ENCODE measurements at regions not wholly inside any gene's neighbourhood (a gene's known extent, or its start where the extent isn't known, plus 50 kb on each side); places are given as distances from the start of the nearest gene placed in this dataset.

- Histone ChIP-seq H3K4me3 (ENCODE audit: low read depth, low read length) (no peak overlapping the region), H3K27me3 (ENCODE audit: control insufficient read depth, insufficient read depth, low read length) (no peaks in the 10 kb centered on the region), H3K36me3 (ENCODE audit: control insufficient read depth, insufficient read depth, low read length) (no peaks in the 10 kb centered on the region)
- peak; percentile 47 for FAIRE-seq
- no peak for DNase-seq (ENCODE audit: low read depth)
- TF ChIP-seq CTCF (IDR thresholded peaks at IDR 0.05; ENCODE audit: insufficient read depth, low read length, severe bottlenecking) = peak; percentile 35
Observed at GRCh38 chr13:50376895-50377575, 361.8 kb downstream of the KCNRG start.

GRCh38 chr13:50377726-50378270 is 362.6 kb downstream of the KCNRG start:
- no peak for TF ChIP-seq CTCF (IDR thresholded peaks at IDR 0.05; ENCODE audit: insufficient read depth, low read length, severe bottlenecking)
- H3K27me3 ChIP-seq (ENCODE audit: control insufficient read depth, insufficient read depth, low read length) = no peaks in the 10 kb centered on the region
- no peaks in the 10 kb centered on the region for H3K36me3 ChIP-seq (ENCODE audit: control insufficient read depth, insufficient read depth, low read length)
- H3K4me3 ChIP-seq (ENCODE audit: low read depth, low read length) = no peak overlapping the region
- DNase-seq (ENCODE audit: low read depth) (no peak), FAIRE-seq (no peak)

GRCh38 chr13:50378509-50379044 is 363.3 kb downstream of the KCNRG start:
- Histone ChIP-seq H3K27me3 (ENCODE audit: control insufficient read depth, insufficient read depth, low read length) (no peaks in the 10 kb centered on the region), H3K36me3 (ENCODE audit: control insufficient read depth, insufficient read depth, low read length) (no peaks in the 10 kb centered on the region), H3K4me3 (ENCODE audit: low read depth, low read length) (no peak overlapping the region)
- FAIRE-seq (no peak), DNase-seq (ENCODE audit: low read depth) (no peak)
- no peak for TF ChIP-seq CTCF (IDR thresholded peaks at IDR 0.05; ENCODE audit: insufficient read depth, low read length, severe bottlenecking)

- Histone ChIP-seq H3K4me3 (ENCODE audit: low read depth, low read length) (no peak overlapping the region), H3K27me3 (ENCODE audit: control insufficient read depth, insufficient read depth, low read length) (no peaks in the 10 kb centered on the region), H3K36me3 (ENCODE audit: control insufficient read depth, insufficient read depth, low read length) (no peaks in the 10 kb centered on the region)
- DNase-seq (ENCODE audit: low read depth) = no peak
- TF ChIP-seq CTCF (IDR thresholded peaks at IDR 0.05; ENCODE audit: insufficient read depth, low read length, severe bottlenecking) = no peak
- no peak for FAIRE-seq
Observed at GRCh38 chr13:50379584-50379983, 364.3 kb downstream of the KCNRG start.

- DNase-seq (ENCODE audit: low read depth) (no peak), FAIRE-seq (no peak)
- Histone ChIP-seq H3K27me3 (ENCODE audit: control insufficient read depth, insufficient read depth, low read length) (no peaks in the 10 kb centered on the region), H3K4me3 (ENCODE audit: low read depth, low read length) (no peak overlapping the region), H3K36me3 (ENCODE audit: control insufficient read depth, insufficient read depth, low read length) (no peaks in the 10 kb centered on the region)
- no peak for TF ChIP-seq CTCF (IDR thresholded peaks at IDR 0.05; ENCODE audit: insufficient read depth, low read length, severe bottlenecking)
Observed at GRCh38 chr13:50380905-50381304, 365.7 kb downstream of the KCNRG start.

All from bronchial epithelial cell (primary cell).